ENCODE measurements at regions not wholly inside any gene's neighbourhood (a gene's known extent, or its start where the extent isn't known, plus 50 kb on each side); places are given as distances from the start of the nearest gene placed in this dataset.
"Not testable (repeated sequence)": the region's sequence is repeated elsewhere in the genome, so short reads cannot be mapped to it uniquely, and the experiment has no call there.

DNA sequence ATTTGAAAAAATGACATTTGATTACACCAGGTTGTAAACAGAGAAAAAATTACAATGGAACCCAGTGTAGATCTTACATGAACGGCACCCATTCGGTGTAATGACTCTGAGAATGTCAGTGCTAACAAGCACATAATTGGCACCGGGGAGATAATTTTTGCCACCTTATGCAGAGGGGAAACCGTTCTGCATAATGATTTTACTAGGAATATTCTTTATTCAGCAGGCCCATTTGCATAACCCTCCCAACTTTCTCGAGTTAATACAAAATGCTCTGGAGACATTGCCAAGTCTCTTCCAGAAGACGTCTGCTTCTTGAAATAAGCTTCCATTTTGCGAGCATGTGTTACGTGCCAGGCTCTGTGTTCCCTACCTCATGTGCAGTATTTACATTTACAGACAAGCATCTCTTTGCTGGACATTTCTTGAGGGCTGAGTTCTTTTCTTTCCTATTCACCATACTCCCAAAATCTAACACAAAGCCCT is 275.8 kb downstream of the MIAT start:
- DNase-seq, result no peak

DNA sequence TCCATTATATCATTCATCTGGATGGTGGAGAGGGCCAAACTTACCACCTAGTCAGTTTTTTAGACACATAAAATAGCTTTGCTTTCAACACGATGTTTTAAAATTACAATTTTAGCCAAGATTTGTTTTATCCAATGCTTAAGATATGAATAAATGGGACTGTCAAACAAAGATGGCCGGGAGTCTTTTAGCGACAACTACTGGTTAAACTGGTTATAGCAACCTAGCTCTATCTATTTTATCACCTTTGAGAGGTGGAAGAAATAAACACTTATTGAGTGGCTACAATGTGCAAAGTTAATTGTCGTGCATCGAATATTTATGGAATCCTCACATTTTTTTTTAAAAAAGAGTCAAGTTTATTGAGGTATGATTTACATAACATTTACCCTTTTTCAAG is 279.8 kb downstream of the MIAT start:
- no peak for DNase-seq

DNA sequence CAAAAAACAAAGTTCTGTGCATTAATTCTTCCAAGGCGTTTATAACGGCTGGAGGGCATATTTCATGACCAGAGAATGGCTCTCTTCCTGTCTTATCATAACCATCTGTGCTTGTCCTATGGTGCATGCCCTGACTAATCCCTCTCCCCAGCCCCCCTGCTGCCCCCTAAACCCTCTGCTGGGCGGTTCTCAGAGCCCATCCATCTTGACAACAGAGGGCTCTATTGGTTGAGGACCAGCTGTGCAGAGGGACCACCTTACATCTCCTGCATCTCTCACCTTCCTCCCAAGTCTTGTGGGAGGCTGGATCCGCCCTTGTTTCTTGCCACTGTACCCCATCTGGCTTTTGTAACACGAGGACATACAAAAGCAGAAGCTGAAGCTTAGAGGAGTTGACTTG is 282.1 kb downstream of the MIAT start:
- no peak for DNase-seq

DNA sequence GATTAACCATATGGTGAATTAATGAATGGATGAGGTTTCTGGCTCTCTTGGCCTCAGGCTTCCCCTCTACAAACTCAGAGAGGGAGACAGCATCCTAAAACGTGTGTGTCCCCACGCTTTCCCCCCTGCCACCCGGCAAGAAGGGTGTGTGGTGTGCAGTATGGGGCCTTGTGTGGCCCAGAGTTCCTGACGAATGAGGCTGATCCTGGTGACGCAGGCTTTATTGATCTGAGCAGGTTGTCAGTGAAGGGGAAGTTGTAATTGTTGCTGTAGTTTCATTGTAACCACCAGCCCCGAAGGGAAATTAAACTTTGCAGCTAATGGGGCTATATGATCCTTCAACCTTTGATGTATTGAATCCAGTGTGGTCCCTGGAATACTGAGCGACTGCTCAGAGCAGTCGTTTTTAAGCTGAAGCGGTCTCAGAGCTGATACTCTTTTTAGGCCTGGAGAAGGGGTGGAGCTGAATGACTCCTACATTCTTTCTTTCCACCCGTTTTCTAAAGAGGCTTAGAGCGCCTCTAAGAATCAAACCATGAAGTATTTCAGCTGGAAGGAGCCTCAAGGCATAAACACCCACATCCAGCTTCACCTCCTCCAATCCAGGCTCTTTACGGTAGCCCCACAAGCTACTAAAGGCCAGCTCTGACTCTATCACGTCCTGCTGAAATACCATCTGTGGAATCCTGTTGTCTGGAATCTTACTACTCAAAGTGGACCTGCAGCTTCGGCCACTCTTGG is 284.7 kb downstream of the MIAT start:
- no peak for DNase-seq

DNA sequence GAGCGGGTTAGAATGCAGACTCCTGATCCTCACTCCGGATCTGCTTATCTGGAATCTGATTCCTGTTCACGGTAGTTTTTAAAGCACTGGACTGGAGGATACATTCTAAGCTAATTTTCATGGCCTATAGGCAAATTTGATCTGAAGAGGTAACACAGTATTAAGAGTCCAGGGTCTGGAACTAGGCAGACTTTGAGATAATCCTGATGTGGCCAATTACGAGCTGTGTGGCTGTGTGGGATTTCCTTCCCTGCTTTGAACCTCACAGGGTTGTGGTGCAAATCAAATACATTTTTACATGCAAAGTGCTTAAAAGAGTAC is 285.2 kb downstream of the MIAT start:
- DNase-seq, result no peak

DNA sequence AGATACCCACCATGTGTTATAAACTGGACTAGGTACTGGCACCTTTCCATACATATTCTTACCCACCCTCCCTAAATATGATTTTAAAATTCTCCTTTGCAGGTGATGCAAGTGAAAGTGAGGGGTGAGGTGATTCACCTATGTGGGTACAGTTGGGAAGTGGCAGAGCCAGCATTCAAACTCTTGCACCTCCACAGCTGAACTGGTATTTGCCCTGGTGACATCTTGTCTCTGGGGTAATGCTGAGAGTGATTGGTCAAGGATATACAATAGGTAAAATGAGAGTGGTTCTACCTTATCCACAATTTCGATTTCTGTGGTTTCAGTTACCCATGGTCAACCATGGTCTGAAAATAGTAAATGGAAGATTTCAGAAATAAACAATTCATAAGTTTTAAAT is 288.2 kb downstream of the MIAT start:
- no peak for DNase-seq

DNA sequence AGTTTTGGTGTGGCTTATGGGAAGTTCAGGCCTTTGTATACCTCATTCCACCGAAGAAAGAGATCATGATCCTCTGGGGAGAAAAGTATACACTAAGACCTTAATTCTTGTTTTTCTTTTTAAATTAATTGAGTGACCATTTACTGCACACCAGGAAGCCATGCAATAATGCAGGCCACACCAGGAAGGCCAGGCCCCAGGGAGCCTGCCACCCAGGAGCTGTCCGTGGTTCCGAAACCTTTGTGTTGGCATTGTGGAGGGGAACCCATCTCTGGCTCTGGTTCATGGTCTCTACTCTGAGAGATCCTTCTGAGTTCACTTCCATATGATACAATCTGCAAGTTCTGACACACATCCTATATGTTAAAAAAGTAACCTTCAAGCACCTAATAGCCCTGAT is 291.8 kb downstream of the MIAT start:
- DNase-seq, result peak; percentile 49

DNA sequence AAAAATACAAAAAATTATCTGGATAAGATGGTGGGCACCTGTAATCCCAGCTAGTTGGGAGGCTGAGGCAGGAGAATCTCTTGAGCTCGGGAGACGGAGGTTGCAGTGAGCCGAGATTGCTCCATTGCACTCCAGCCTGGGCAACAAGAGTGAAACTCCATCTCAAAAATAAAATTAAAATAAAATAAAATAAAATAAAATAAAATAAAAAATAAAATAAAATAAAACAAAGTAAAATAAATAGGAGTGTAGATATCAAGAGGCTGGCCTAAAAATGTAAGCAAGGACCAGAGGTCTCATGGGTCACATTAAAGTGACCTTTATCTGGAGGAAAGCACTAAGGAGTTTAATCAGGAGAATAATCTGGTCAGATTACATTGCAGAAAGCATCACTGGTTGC is 293.8 kb downstream of the MIAT start:
- not testable (repeated sequence) for DNase-seq

DNA sequence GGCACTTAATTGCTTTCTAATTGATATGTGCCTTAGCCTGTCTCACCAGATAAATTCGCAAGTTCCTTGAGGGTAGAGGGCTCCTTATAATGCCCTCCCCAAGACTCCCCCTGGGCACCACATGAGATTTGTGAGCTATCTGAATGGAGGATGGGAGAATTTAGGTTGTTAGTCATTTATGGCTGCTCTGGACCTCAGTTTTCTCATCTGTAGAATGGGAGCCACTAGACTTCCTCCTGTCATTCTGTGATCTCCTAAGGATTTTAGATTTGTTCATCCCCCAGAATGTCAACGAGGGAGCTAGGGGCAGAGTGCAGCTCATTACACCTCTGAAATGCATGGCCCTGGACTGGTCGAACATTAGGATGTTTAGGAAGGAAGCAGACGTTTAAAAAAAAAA is 294.6 kb downstream of the MIAT start:
- DNase-seq, result no peak

DNA sequence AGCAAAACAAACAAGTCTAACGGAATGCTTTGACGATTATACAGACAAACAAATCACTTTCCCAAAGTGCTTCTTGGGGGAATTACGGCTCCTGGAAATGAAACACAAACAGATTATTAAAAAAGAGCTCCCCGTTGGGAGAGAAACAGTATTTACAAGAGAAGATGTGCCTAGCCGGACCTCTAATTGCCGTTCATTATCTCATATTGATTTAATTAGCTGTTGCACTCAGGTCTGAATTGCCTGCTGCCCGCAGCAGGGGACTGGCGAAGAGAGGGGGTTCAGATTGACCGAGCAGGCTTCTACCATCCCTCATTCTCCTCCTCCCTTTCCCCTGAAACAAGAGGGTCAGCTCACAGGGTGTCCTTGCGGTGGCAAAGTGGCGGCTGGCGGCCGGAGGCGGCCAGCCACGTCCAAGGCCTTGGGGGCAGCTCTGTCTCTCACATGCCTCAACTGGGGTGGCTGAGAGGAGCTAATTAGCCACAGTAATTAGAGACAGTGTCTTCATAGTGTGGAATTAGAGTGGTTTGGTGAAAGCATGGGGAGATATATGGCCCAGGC is 295.1 kb downstream of the MIAT start:
- DNase-seq, result no peak

DNA sequence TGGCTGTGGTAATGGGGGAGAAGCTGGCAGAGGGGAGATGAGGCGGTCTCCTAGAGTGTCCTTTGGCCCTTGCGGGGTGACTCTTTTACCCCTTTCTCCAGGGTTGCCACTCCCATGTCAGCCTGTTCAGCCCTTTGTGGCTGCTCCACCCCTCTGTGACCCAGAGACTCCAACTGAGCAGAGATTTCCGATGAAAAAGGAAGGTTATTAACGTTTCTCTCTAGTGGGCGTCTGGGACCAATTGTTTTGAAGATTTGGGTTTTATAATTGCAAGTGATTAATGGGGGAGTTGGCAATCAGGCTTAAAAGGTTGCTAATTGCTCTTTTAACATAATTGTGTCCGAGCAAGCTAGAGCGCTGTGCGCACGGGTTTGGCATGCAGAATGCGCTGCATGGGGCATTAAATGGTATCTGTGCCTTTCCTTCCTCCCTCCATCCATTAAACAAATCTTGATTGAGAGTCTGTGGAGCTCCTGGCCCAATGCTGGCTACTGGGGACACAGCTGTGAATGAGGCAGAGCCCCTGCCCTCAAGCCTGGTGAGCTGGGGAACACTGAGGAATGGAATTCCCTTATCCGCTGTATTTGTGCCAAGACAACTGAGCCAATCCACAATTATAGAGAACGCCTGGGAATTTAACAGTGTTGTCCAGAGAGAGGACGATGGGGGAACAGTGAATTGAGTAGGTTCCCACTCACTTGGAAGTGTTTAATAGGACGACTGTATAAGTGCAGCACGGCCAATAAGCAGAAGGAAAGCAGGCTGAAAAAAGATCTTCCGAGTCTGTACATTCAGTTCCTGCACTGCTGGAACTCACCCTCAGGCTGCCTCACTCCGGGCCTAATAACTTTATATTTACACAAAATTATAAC is 295.9 kb downstream of the MIAT start:
- no peak for DNase-seq

DNA sequence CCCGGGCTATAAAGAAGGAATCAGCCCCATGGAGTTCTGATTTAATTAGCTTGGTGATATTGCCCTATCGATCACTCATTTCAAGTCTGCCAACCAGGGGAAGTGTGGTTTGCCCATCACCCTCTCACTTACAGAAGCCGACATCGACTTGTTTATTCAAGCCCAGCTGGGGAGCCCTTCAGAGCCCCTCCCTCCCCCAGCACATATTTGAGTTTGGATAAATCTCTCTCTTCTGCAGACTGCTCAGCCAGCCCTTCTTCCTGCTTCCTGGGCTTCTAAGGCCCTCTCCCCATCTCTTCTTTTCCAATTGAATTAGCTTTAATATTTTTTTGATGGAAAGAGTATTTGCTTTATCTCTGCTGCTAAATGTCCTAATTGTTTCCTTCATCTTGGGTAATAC is 299.0 kb downstream of the MIAT start:
- DNase-seq, result no peak

DNA sequence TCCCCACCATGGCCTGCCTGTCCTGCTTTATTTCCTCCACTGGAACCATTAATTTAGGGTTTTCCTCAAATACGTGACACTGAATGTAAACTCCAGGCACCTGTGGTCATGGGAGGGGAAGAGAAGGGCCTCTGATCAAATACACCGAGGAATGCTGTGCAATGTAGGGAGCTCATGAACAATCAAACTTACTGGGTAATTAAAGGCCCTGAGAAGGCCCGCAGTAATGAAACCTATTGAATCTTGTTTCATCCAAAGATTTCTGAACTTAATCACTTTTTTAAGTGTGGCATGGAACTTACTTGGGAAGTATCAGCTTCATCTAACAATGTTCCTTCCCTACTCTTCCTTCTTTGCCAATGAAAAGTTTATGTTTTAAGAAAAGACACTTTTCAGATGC is 299.8 kb downstream of the MIAT start:
- no peak for DNase-seq

DNA sequence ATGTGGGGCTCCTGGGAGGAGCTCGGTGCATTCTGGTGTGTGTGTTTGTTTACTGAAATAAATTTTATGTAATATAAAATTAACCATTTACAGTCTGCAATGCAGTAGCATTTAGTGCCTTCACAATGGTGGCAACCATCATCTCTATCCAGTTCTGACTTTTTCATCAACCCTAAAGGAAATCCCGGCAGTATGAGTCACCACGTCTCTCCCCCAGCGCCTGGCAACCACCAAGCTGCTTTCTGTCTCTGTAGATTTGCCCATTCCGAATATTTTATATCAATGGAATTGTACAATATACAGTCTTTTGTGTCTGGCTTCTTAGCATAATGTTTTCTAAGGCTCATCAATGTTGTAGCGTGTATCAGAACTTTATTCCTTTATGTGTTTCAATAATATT is 300.5 kb downstream of the MIAT start:
- no peak for DNase-seq

DNA sequence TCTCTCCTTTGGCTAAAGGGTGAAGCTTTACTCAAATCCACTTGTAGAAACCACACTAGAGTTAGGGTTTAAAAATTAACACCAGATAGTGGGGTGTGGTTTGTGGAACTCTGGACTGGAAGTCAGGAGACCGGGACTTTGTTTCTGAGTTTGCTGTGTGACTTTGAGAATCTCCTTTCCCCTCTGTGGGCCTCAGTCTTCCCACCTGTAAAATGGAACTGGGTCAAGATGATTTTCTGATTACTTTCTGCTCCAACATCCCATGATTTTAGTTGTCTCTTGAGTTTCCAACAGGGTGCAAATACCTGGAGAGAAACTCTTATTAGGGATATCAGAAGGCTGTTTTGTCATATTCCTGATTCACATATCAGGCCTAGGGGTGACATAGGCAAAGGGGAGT is 301.0 kb downstream of the MIAT start:
- DNase-seq, result no peak

DNA sequence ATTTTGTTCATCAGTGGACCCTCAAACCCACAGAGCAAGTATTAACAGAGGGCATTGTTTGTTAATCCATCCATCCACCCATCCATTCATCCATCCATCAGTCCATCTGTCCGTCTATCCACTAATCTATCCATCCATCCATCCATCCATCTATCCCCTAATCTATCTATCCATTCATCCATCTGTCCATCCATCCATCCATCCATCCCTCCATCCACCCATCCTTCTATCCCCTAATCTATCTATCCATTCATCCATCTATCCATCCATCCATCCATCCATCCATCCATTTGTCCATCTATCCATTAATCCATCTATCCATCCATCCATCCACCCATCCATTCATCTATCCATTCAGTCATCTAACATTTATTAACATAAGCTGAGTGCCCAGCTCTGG is 307.3 kb downstream of the MIAT start:
- DNase-seq, result no peak

DNA sequence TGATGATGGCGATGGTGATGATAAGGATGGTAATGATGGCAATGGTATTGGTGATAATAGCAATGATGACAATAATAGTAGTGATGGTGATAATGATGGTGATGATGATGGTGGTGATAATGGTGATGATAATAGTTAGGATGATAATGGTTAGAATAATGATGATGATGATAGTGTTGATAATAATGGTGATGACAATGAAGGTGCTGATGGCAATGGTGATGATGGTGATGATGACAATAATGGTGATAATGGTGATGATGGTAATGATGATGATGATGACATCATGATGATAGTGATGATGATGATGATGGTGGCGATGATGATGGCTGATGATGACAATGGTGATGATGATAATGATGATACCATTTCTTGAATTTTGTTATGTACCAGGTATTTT is 309.9 kb downstream of the MIAT start:
- no peak for DNase-seq

DNA sequence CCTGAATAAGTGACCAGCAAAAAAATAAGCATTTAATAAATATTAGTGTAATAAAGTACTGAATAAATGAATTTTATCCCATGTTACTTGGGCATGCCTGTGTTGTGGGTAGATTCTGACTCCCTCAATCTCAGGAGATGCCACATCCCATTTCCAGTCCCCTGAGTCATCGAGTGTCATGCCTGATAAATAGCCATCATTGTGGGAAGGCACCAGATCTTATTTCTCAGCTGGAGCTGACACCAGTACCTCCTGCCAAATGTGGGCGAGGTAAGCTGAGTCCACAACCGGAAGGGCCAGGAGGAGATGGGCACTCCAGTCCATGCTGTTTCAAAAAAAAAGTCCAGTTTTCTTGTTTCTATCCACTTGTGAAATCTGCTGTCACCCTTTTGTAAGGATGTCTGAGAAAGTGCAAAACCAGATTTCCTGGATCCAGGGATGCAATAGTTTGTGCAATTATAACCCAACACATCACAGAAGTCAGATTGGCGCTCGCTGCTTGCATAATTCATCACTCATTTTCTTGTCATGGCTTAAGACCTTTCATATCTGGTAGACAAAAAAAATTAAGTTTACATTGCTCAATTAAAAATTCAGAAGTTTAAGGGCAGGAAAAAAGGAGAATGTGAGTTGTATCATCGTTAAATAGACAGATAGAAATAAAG is 311.6 kb downstream of the MIAT start:
- no peak for DNase-seq

DNA sequence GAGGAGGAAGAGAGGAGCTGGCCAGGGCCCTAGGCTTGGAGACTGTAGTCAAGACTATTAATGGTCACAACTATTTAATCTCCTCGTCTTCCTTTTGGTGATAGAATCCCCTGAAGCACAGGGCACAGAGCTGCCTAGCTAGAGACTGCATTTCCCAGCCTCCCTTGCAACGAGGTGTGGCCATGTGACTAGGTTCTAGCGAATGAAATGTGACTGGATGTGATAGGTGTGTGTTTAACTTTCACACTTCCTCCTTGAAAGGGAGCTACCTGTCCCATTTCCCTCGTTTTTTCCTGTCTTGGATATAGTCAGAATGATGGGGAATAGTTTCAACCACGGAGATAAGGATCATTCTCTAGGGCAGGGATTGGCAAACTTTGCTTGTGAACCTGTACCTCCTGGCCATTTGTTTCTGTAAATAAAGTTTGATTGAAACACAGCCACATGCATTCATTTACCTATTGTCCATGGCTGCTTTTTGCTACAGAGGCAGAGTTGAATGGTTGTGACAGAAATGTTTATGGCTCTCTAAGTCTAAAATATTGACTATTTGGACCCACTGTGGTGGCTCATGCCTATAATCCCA is 313.5 kb downstream of the MIAT start:
- DNase-seq, result no peak

DNA sequence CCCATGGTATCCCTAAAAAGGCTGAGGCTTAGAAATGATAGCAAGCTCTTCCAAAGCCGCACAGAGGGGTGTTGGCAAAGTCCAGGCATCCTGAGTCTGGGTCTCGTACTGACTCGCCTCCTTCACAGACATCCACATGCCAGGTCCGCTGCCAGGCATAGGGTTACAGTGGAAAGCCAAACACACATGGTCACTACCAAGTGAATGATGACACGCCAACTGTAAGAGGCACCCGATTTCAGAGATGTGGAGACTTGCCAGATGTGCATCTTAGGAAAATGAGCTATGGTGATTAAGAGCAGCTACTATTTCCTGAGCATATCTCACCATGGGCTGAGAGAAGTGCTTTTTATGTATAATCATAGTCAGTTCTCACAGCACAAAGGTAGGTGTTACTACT is 314.9 kb downstream of the MIAT start:
- DNase-seq, result no peak

DNA sequence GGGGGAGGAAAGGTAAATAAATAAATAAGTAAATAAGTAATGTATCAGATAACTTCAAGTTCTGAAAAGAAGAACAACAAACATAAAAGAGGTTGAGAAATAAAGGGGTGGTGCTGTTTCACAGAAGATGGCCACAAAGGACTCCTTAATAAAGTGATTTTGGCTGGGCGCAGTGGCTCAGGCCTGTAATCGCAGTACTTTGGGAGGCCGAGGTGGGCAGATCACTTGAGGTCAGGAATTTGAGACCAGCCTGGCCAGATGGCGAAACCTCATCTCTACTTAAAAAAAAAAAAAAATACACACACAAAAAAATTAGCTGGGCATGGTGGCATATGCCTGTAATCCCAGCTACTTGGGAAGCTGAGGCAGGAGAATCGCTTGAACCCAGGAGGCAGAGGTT is 315.5 kb downstream of the MIAT start:
- DNase-seq, result not testable (repeated sequence)

DNA sequence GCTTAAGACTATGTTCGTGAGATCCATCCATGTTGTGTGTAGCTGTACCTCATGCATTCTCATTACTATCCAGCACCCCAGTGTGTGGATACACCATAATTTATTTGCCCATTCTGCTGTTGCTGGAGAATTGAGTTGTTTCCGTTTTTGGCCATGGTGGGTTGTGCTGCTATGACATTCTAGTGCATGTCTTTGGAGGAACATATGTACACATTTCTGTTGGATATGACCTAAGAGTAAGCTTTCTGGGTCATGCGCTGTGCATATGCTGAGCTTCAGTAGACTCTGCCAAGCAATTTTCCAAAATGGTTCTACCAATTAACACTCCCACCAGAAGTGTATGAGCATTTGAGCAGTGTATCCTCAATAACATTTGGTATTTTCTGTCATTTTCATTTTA is 316.6 kb downstream of the MIAT start:
- DNase-seq, result no peak
